A673 (cell line): ENCODE measurements at regions not wholly inside any gene's neighbourhood (a gene's known extent, or its start where the extent isn't known, plus 50 kb on each side); places are given as distances from the start of the nearest gene placed in this dataset.

Source experiments
- BruUV-seq: library from RNA; stranded (reverse); fragments of 400-500 nt; replicated peaks from 2 replicates; lab custom pipeline; 2021; lab: Mats Ljungman, UMichigan
- CTCF ChIA-PET: fragments of 300-600 bp; sonication (Branson Sonifier 250); formaldehyde crosslinking; loops from one replicate; lab custom pipeline; 2022; ENCODE audit warnings: antibody characterized with exemption; lab: Charles Lee
- POLR2A ChIA-PET: fragments of 300-600 bp; sonication (Branson Sonifier 250); formaldehyde crosslinking; loops from one replicate; lab custom pipeline; 2022; ENCODE audit warnings: antibody characterized with exemption; ENCODE audit not compliant: low non-redundant PET; lab: Charles Lee
- DNase-seq: peaks from one replicate; pipeline ENCODE4 v3.0.0-alpha.2; 2015; ENCODE audit warnings: low spot score
- H3K27ac ChIP-seq: fragments of 200-600 bp; sonication (generic); 2 replicates; pipeline ENCODE4 v1.5.1; 2016; ENCODE audit warnings: mixed run types, low read depth, mild to moderate bottlenecking, mixed read lengths, antibody characterized with exemption, low read length; ENCODE audit not compliant: poor library complexity, severe bottlenecking
- H3K27me3 ChIP-seq: fragments of 200-600 bp; sonication (generic); replicated peaks from 2 replicates; pipeline ENCODE4 v1.6.1; 2017; ENCODE audit warnings: mixed run types, low read depth, mild to moderate bottlenecking, mixed read lengths, antibody characterized with exemption, low read length; ENCODE audit not compliant: insufficient read depth, poor library complexity
- H3K36me3 ChIP-seq: fragments of 200-600 bp; sonication (generic); 2 replicates; pipeline ENCODE4 v1.6.1; 2016; ENCODE audit warnings: mixed run types, mild to moderate bottlenecking, mixed read lengths, antibody characterized with exemption, low read length; ENCODE audit not compliant: insufficient read depth, poor library complexity, severe bottlenecking
- H3K4me1 ChIP-seq: fragments of 200-600 bp; sonication (generic); 2 replicates; pipeline ENCODE4 v1.6.1; 2017; ENCODE audit warnings: mixed run types, mild to moderate bottlenecking, mixed read lengths, antibody characterized with exemption, low read length; ENCODE audit not compliant: insufficient read depth, poor library complexity, severe bottlenecking
- H3K4me3 ChIP-seq: fragments of 200-600 bp; sonication (generic); 2 replicates; pipeline ENCODE4 v1.5.1; 2016; ENCODE audit warnings: low read depth, mixed run types, mild to moderate bottlenecking, mixed read lengths, low read length; ENCODE audit not compliant: poor library complexity, severe bottlenecking
- H3K9me3 ChIP-seq: fragments of 200-600 bp; sonication (generic); 2 replicates; pipeline ENCODE4 v1.6.1; 2016; ENCODE audit warnings: mixed run types, low read depth, mild to moderate bottlenecking, mixed read lengths, antibody characterized with exemption, low read length; ENCODE audit not compliant: poor library complexity, severe bottlenecking
- CTCF ChIP-seq: fragments of 300-800, 200-600 bp; sonication (generic); conservative IDR thresholded peaks from 2 replicates; pipeline ENCODE4 v1.5.1; 2017; ENCODE audit warnings: low read depth, mild to moderate bottlenecking, antibody characterized with exemption, low read length, moderate library complexity, mixed read lengths
- EZH2 ChIP-seq: fragments of 200-600 bp; sonication (generic); IDR thresholded peaks from 2 replicates; pipeline ENCODE4 v1.6.1; 2017; ENCODE audit warnings: borderline replicate concordance, low read depth, mild to moderate bottlenecking, mixed read lengths, antibody characterized with exemption, low read length; ENCODE audit not compliant: poor library complexity, severe bottlenecking
- intact Hi-C: fragments of 100-400 bp; cut with micrococcal nuclease; formaldehyde crosslinking; loops from one replicate; pipeline ENCODE4 v1.10.0; 2022; ENCODE audit not compliant: unreplicated experiment

DNA sequence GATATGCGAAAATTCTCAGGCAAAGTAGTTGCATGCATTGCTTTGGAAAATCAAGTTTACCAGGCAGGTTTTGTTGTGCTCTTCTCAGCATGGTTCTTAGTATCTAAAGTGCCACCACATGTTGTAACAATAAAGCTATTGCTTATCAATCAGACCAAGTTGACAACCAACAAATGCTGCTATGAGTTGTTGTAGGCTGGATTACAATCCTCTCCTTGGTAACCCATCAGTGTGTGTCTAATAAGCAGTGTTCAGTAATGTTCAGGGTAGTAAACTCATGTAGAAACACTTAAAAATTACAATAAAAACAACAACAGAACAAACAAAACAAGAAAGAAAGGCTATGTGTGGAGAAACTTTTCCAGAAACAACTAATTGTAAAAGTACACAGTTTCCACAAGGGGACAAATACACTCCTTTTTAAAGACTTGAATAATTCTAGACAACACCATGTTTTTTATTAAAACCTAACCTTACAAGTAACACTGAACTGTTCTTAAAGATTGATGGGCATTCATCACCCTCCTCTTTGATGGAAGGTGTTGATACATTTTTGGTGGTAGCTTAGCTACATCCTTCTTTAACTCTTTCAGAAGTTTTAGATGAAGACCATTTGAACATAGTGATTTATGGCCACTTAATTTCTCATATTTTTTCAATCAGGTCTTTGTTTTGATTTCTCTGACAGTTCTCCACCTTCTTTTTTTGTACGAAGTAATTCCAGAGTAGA lies 370.9 kb upstream of the SEMA3A start:
- BruUV-seq: no TSS peak
- TF ChIP-seq CTCF (no peak), EZH2 (no peak)
- DNase-seq: no peak
- H3K4me3 ChIP-seq: no peak overlapping the region
- H3K36me3 ChIP-seq: no peaks in the 10 kb centered on the region
- no peak overlapping the region for H3K27ac ChIP-seq
- no peaks in the 10 kb centered on the region for H3K9me3 ChIP-seq
- H3K4me1 ChIP-seq: no peaks in the 10 kb centered on the region
- CTCF ChIA-PET: no interaction called here
- no peaks in the 10 kb centered on the region for H3K27me3 ChIP-seq
- POLR2A ChIA-PET: no interaction called here
- intact Hi-C loops: no loop called here

DNA sequence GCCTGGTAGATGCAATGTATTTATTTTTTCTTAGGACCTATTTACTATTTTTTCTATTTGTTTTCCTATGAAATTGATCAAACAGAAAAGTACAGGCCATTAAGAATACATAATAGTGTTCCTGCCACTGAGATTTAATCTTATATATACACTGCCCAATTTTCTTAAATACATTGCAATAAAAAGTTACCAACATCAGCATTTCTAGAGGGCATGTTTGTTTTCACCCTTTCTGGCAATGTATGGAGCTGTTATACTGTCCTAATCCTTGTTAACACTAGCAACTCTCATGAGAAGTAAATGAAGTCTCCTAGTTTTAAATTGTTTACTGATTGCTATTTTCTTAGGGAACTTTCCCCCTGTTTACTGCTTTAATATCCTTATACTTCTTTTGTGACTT lies 359.1 kb upstream of the SEMA3A start:
- intact Hi-C loops: no loop called here
- peaks cover 14% of the 10 kb centered on the region for H3K9me3 ChIP-seq
- no peak for DNase-seq
- no peaks in the 10 kb centered on the region for H3K36me3 ChIP-seq
- TF ChIP-seq CTCF (no peak), EZH2 (no peak)
- no peak overlapping the region for H3K27ac ChIP-seq
- BruUV-seq: no TSS peak
- ChIA-PET POLR2A (interaction anchor here (0.6 kb wide), 1 partner anchor 359 kb away, joined by 11 read pairs; the partner anchor contains the start of gene SEMA3A), CTCF (no interaction called here)
- H3K4me3 ChIP-seq: no peak overlapping the region
- no peaks in the 10 kb centered on the region for H3K4me1 ChIP-seq
- H3K27me3 ChIP-seq: no peaks in the 10 kb centered on the region

- no TSS peak for BruUV-seq
- ChIA-PET CTCF (interaction anchor here (0.6 kb wide), 1 partner anchor 17 kb away, joined by 4 read pairs; no protein-coding TSS in a partner anchor), POLR2A (no interaction called here)
- intact Hi-C loops: no loop called here
- Histone ChIP-seq H3K27ac (no peak overlapping the region), H3K4me3 (no peak overlapping the region), H3K4me1 (no peaks in the 10 kb centered on the region), H3K36me3 (no peaks in the 10 kb centered on the region), H3K9me3 (no peaks in the 10 kb centered on the region), H3K27me3 (no peaks in the 10 kb centered on the region)
- TF ChIP-seq EZH2: no peak
- TF ChIP-seq CTCF: no peak
- DNase-seq: no peak
These were observed 354.8 kb upstream of the SEMA3A start for GRCh38 chr7:84549409-84549808.
